Lung microvascular endothelial cell (primary cell): ENCODE measurements at regions not wholly inside any gene's neighbourhood (a gene's known extent, or its start where the extent isn't known, plus 50 kb on each side); places are given as distances from the start of the nearest gene placed in this dataset.

Experiments used
- DNase-seq, 2 donors: peaks; one replicate each; pipeline versions ENCODE4 v3.0.0 to v3.0.0-alpha.2; 2010; ENCODE audit warnings: low read depth in 2 of 2

- peak in 1 of 2 donors; percentile 27 for DNase-seq
These were observed 143.7 kb downstream of the SNX19 start for GRCh38 chr11:130772266-130773227.

GRCh38 chr11:130773244-130773820 lies 142.9 kb downstream of the SNX19 start:
- DNase-seq: no peak

DNA sequence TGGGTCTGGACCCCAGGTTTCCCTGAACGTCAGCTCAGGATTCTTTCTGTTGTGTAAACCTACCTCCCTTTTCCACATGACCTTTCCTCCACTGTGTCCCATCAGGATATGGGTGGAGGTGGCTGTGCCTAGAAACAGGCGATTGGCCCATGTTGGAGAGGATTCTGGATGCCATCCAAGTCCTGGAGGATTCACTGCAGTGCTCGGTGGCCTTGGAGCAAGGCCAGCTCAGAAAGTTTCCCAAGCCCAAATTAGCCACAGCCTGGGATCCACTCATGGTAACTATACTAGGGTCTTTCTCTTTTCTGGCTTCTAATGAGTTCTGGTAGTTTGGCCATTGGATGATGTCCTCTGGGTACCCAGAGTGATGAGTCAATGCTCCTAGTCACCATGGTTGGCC lies 141.6 kb downstream of the SNX19 start:
- DNase-seq: peak in 1 of 2 donors; percentile 73

GRCh38 chr11:130775306-130776060 lies 140.8 kb downstream of the SNX19 start:
- no peak for DNase-seq

- DNase-seq: no peak
These were observed 140.2 kb downstream of the SNX19 start for GRCh38 chr11:130776061-130776419.

GRCh38 chr11:130778026-130778425 lies 138.3 kb downstream of the SNX19 start:
- no peak for DNase-seq

DNA sequence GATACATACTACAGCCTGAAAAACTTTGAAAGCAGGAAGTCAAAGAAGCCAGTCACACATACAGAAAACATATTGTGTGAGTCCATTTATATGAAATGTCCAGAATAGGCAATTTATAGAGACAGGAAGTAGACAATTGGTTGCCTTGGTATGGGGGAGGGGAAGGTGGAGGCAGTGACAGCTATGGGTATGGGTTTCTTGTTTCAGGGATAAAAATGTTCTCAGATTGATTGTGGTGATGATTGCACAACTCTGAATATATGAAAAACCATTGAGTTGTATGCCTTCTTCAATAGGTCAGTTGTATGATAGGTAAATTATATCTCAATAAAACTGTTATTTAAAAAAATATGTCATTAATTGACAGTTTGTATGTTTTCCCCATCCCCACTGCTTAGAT lies 137.6 kb downstream of the SNX19 start:
- no peak for DNase-seq

GRCh38 chr11:130779267-130779666 lies 137.0 kb downstream of the SNX19 start:
- DNase-seq: no peak

GRCh38 chr11:130779943-130780342 lies 136.3 kb downstream of the SNX19 start:
- no peak for DNase-seq

- no peak for DNase-seq
These were observed 135.8 kb downstream of the SNX19 start for GRCh38 chr11:130780437-130780836.

- no peak for DNase-seq
These were observed 134.3 kb downstream of the SNX19 start for GRCh38 chr11:130781931-130782330.

DNA sequence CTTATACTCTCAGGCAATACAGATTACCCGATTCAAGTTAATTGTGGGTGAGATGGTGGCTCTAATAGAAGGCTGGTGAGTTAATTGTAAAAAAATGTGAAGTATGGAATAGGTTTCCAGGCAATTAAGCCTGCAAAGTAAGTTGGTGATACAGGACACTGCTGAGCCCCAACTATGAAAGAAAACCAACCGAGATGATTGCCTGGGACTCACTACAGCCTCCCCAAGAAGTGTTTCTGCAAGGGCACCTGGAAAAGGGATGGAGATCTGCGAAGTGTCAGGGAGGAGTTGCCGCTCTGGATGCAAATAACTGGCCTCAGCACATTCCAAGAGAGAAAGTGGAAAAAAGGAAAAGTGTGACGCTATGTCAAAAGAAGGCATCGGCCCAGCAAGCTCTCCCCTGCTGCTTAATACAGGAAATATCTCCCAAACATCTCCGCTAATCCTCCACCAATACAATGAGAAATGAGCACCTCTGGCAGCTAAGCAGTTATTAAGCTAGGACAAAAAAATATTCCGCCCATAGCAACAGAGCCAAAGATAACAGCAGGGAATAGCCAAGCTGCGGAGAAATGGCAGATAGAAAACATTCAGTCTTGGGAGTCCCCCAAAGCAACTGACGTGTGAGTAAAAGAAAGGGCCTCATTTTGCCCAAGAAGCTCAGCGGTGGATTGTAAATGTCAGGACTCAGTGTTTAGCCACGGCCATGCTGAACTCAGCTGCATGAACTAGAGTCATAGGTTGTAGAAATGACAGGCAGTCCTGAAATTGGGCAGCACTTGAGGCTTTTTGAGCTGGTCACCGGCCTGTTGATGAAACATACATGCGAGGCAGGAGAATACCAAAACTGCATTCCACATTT lies 133.7 kb downstream of the SNX19 start:
- DNase-seq: peak; percentile 5 to 23

GRCh38 chr11:130783323-130783722 lies 133.0 kb downstream of the SNX19 start:
- no peak for DNase-seq

DNA sequence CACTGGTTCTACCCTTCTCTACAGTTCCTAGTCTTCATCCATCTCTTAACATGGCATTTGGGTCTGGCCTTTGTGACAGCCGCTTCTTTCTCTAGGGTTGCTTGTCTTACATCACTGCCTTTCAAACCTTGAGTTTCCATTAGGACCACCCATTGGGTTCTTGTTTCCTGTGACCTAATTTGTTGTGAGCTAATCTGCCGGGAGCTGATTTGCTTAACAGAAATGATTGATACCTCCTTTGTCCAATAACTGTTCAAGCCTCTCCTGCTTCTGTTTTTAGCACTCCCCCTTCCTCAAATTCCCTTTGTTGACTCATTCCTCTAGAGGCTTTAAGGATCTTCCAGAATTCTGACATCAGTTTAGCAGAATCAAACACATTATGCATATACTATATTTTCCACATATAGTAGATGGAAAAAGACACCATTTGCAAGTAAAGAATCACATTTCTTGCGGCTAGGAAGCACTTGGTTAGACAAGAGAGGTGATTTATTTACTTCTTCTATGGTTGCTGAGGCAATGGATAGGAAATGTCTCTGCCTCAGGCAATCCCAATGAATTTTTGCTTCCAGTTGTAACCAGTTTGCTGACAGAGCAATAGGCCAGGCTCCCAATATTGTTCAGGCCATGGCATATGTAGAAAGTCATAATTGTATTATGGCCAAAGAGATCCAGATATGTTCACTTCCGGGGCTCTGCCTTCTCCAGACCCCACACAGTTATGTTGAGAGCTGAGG lies 130.7 kb downstream of the SNX19 start:
- peak in 1 of 2 donors; percentile 6 for DNase-seq

DNA sequence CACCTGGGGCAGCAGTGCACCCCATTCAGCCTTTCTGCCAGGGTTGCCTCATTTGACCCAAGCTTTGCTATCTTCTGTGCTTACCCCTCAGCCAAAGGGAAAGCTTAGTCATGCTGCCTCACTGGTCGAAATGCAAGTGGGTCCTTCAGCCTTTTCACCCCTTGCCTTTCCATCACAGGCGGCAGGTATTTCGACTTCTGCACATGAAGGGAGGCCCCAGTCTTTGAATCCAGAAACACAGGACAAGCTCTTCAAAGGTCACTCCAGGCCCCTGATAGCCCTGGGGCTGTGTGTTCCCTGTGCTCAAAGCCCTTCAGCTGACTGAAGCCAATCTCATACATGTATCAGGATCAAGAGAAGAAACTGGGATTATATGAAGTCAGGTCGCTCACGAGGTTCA lies 129.7 kb downstream of the SNX19 start:
- no peak for DNase-seq

DNA sequence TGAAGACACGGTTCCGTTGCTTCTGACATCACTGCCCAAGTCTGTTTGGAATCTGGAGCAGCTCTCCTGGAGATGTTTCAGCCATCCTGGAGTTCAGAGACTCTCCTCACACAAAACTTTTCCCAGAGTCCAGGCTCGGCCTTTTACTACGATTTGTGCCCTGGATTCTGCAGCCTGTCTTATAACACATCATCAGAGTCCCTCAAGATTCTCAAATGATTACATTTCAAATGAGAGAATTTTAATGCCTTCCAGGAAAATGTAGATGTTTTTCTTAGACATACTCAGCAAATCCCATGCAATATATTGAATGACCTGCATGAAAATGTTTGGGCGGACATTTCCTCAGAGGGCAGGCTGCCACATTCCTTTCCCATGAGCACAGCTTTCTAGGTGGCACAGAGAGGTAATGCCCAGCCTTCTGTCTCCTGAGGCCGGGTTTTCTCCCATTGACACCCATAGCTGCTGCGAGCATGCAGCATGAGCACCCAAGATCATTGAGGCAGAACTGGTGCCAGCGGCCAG lies 129.1 kb downstream of the SNX19 start:
- DNase-seq: no peak

DNA sequence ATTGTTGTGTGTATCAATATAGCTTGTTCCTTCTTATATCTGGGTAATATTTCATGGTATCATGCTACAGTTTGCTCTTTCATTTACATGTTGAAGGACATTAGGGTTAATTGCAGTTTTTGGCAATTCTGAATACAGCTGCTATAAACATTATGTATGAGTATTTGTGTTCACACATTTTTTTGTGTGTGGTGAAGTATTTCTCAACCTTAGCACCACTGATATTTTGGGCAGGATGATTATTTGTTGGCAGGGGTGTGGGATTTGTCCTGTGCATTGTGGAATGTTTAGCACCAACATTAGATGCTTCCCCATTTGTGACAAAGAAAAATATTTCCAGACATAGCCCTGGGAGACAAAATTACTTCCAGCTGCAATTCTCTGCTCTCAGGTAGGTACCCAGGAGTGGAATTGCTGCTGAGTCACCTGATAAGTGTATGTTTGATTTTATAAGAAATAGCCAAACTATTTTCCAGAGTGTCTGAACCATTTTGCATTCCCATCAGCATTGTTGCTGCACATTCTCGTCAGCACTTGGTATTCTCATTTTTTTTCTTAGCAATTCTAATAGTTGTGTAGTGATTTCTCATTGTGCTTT lies 128.2 kb downstream of the SNX19 start:
- DNase-seq: no peak

DNA sequence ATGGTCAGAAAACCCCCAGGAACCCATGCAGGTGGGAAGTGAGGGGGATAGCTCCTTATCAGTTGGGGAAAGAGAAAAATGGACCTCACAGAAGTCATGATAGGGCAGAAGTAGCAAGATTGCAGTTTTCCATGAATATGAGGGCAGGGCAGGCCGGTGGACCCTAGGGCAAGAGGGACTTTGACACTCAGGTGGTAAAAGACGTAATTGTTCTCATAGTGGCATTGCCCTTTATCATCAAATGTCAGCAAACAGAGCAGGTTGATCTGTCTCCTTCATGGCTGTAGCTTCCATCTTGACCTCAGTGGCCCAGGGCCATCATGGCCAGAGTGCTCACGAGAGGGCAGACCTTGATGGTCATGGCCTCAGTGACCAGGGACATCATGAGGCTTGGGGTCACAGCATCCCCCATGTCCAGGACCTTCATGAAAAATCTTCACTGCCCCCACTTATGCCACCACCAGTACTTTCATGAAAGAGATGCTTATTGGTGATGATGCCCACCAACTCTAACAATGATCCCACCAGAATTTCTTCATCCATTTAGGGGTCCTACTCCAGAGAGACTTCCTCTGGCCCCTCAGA lies 127.1 kb downstream of the SNX19 start:
- DNase-seq: no peak

GRCh38 chr11:130790689-130791088 lies 125.6 kb downstream of the SNX19 start:
- DNase-seq: no peak

GRCh38 chr11:130792772-130793171 lies 123.5 kb downstream of the SNX19 start:
- no peak for DNase-seq
